IPS-NIHi7 (cell line): ENCODE measurements at regions not wholly inside any gene's neighbourhood (a gene's known extent, or its start where the extent isn't known, plus 50 kb on each side); places are given as distances from the start of the nearest gene placed in this dataset.

Experiments
- DNase-seq: peaks from one replicate; pipeline ENCODE4 v3.0.0; 2012; ENCODE audit warnings: mixed read lengths; ENCODE audit errors: extremely low spot score

GRCh38 chr7:115086146-115086841 lies 164.4 kb downstream of the MDFIC start:
- DNase-seq = no peak

GRCh38 chr7:115085421-115085820 lies 163.5 kb downstream of the MDFIC start:
- no peak for DNase-seq

- no peak for DNase-seq
These were observed 162.0 kb downstream of the MDFIC start for GRCh38 chr7:115083935-115084334.

GRCh38 chr7:115081772-115082171 lies 159.9 kb downstream of the MDFIC start:
- DNase-seq = no peak

- DNase-seq = no peak
These were observed 157.0 kb downstream of the MDFIC start for GRCh38 chr7:115078851-115079250.

- DNase-seq = no peak
These were observed 156.5 kb downstream of the MDFIC start for GRCh38 chr7:115078386-115078785.

- no peak for DNase-seq
These were observed 148.4 kb downstream of the MDFIC start for GRCh38 chr7:115070311-115070710.
